ENCODE measurements at regions not wholly inside any gene's neighbourhood (a gene's known extent, or its start where the extent isn't known, plus 50 kb on each side); places are given as distances from the start of the nearest gene placed in this dataset.

DNA sequence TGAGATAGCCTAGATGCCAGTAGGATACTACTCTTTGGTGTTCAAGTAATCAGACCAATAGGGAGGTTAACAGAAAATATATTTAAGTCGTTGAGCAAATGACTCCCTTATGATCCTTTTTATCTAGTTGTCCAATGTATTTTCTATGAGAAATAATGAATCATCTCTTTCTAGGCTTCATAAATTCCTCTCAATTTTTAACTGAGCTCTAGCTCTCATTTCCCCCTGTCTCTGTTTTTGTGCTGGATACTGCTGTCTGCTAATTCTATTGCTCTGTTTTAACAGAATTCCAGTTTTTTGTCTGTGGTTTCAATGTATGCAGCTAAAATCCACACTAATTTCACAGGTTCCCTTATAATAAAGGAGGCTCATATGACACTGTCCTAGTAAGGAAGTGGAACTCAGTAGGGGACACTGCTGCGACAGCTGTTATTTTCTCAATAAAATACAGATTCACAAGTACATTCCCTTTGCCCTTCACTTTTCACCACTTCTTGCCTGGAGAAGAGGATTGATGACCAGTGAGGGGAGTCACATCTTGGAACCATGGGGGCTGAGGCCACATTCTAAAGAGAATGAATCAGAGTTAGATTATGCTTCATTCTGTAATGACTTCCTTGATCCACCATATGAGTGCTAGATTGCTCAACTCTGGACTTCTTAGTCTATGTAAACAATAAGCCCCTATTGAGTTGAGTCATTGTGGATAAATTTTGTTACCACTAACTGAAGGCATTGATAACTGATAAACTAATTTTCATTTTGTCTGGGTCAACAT lies 558.7 kb upstream of the KCNMB2 start:
- no peak for FAIRE-seq

DNA sequence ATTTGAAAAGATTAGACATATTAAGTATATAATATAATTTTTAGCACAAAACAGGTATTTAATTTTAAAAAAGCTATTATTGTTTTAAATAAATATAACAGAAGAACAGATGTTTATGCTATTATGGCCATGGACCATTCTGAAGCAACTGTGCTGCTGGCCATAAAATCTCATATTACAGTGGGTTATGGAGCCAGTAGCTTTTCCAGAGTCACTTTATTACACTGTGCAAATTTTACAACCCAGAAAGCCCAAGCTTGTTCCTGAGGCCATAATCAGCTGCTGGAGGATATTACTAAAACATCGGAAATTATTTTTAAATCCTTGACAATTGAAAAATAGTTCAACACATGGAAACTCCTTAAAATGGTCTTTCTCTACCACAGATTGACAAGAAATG lies 557.3 kb upstream of the KCNMB2 start:
- no peak for FAIRE-seq

GRCh38 chr3:177979703-177980102 lies 556.5 kb upstream of the KCNMB2 start:
- FAIRE-seq = no peak

- no peak for FAIRE-seq
Measured at GRCh38 chr3:177981576-177981975, 554.7 kb upstream of the KCNMB2 start.

GRCh38 chr3:177982034-177982433 lies 554.2 kb upstream of the KCNMB2 start:
- no peak for FAIRE-seq

DNA sequence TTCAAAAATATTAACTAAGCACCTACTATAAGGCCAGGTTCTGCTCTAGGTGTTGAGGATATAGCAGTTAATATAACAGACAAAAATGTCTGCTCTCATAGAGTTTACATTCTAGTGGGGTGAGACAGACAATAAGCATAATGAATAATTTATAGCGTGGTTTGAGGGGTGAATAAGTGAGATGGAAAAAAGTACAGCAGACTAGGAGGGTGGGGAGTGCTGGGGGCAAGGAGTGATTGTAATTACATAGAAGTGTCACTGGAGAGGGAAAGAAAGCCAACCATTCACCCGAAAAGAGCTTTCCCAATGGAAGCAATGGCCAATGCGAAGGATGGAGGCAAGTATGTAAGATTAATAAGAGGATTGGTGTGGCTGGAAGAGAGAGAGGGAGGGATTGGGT lies 552.9 kb upstream of the KCNMB2 start:
- FAIRE-seq = no peak

GRCh38 chr3:177992993-177993970 lies 543.0 kb upstream of the KCNMB2 start:
- no peak for FAIRE-seq

DNA sequence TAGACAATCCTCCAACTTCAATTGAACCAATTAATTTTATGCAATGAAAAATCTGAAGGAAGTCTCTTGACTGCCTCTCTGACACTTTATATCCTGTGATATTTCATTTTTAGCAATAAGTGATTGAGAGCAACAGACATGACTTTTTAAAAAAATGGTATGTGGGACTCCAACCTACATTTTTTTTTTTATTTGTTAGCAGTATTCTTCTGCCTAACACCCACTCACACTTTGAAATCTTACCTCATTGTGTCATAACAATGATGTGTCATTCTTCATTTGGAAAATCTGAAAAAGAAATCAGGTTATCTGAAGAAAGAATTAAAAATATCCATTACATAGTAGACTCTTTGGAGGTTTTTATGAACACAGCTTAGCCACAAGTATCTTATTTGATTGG lies 541.3 kb upstream of the KCNMB2 start:
- FAIRE-seq = no peak

DNA sequence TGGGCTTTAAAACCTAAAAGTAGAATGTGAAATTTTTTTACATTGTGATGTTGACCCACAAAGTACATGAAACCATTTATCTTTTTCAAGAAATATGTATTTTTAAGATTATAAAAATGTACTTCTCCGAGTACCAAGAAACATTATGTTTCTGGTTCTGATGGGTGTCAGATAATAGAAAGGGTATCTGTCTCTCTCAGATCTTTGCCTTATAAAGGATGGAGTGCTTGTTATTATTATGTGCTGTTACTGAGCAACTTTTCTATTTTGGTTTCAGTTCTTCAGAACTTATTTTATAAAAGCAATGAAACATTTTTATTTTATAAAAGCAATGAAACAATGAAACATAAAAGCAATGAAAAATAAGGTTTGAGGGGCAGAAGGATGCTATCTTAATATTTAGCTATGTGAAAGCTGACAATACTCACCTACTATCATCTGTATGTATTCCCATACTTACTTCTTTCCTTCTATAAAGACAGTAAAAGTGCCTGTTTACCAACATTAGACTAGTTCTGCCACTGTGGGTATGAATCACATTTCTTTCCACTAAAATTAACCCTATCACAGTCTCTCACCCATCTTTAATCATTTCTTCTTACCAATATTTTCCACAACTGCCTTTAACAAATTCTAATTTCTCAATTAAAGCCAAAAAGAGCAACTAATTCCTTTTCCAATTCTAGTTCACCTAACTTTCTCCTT lies 540.7 kb upstream of the KCNMB2 start:
- no peak for FAIRE-seq

DNA sequence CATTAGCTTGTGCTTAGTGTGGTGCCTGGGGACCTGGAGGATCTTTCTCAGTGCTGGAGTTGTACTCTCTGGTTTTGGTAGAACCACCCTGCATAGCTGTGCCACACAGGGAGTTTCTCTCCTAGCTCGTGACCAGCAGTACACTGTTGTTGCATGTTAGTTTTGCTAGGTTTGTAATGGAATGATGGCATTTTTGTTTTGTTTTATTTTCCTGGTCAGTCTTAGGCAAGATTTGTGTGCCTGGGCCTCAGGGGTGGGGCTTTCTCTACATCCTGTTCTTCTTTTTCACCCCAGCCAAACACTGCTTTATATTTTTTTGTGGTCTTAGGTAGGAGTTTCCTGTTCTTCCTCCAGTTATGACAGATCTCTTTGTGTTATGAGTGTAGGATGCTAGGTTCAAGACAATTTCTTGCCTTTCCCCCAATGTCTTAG lies 534.5 kb upstream of the KCNMB2 start:
- no peak for FAIRE-seq

DNA sequence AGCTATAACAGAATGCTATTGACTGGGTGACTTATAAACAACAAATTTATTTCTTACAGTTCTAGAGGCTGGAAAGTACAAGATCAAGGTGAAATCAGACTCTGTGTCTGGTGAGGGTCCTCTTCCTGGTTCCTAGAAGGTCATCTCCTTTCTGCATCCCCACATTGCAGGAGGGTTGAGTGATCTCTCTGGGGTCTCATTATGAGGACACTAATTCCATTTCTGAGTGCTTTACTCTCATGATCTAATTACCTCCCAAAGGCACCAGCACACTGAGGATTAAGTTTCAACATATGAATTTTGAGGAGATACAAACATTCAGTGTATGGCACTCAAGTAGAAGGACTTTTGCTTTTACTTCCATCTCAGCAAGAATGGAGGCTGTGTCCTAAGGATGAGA lies 534.1 kb upstream of the KCNMB2 start:
- no peak for FAIRE-seq

DNA sequence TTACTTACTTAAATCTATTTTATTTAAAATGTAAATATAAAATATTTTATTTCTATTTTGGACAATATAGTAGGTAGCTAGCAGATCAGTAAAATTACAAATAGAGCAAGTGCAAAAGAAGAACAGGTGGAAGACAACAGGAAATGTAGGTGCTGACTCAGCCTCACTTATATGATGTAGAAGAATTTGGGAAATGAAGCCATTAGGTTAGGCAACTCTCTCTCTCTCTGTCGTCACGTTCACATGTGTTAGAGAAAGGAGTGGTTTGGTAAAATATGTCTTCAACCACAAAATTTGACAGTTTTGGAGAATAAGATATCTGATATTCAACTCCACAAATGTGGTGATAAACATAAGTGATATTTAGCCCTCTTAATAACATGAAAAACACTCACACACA lies 532.5 kb upstream of the KCNMB2 start:
- no peak for FAIRE-seq

DNA sequence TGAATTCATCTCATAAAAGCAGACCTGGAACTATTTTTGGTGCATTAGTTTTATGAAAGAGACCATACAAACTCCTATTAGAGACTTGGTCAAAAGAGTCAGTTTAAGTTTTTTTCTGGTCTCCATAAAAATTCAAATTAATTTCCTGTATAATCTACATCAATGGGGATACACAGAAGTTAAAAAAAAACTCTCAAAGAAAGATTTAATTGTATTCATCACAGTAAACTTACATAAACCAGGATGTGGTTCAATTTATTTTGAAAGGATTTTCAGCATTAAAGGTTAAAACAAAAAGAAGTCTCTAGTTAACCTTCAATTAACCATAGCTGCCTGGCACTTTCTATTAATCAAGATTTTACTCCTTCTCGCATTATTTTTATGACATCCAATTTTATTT lies 530.3 kb upstream of the KCNMB2 start:
- FAIRE-seq = no peak

DNA sequence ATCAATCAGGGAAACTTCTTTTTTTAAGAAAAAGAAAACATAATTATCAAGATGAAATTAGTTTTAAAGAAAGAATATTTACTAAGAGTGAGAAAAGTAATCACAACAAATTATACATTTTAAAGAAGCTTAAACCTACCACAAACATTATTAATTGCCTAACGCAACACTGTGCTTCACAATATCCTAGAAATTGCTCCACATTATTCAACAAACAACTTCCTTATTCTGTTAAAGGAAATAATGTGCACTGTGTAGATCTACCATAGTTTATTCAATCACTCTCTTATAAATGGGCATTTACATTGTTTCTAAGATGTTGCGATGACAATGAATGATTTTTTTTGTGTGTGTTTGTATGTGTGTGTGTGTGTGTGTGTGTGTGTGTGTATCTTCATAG lies 525.9 kb upstream of the KCNMB2 start:
- FAIRE-seq = no peak

- no peak for FAIRE-seq
Measured at GRCh38 chr3:178019645-178020044, 516.6 kb upstream of the KCNMB2 start.

DNA sequence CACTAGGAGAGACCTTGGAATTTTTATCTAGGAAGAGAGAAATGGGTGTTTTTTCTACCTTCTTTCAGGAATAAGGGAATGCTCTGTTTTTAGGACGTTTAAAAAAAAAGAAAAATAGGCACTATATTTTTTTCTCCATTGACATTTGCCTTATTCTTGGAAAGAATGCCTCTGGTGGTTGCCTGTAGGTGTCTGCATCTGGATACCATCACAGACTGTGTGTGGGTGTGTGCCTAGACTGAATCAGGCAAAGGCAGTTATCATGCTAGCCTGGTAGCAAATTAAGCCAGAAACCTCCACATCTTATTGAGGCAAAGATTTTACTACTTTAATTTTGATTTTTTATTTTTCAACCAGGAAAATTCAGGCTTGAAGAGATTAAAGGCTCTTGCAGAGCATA lies 513.6 kb upstream of the KCNMB2 start:
- FAIRE-seq = no peak

- no peak for FAIRE-seq
Measured at GRCh38 chr3:178028933-178029332, 507.3 kb upstream of the KCNMB2 start.

DNA sequence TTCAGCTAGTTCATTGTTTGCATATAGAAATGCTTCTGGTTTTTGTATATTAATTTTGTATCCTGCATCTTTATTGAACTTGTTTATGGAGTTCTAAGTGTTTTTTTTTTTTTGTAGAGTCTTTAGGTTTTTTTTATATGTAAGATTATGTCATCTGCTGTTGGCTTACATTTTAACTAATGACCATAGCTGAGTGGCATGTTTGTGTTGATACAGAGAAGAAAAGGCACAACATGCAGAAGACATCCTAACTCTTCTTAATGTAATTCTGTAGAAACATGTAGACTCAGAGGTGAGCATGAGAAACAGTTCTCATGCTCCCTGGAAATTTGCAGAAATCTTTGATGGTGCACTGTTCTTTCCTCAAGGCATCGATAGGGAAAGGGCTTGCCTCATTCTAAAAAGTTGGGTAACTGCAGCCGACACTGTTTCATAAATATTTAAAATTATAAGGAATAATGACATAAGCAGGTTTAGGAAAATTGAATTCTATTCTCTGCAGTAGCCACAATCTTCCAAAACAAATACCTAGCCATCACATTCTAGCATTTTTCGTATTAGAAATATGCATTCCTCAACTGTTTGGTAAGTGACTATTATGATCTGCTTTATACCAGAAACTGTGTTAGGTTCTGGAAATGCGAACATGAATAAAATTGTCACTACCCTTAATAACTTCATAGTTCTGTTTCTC lies 499.6 kb upstream of the KCNMB2 start:
- no peak for FAIRE-seq

DNA sequence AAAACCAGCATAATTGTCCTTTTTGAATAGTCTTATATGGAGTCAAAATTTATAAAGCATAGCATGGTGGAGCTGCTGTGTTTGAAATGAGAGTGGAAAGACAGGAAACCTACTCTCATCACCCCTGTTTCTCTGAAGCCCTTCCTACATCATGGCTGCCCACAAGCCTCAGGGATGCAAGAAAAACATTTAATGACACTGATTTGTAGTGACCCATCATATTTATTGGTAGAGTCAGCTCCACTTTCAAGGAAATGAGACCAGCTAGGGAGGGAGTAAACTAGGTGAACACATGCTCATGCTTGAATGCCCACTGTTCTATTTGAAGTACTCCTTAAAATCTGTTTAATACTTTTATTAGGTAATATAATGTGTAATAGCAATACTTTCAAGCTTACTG lies 494.3 kb upstream of the KCNMB2 start:
- FAIRE-seq = no peak

DNA sequence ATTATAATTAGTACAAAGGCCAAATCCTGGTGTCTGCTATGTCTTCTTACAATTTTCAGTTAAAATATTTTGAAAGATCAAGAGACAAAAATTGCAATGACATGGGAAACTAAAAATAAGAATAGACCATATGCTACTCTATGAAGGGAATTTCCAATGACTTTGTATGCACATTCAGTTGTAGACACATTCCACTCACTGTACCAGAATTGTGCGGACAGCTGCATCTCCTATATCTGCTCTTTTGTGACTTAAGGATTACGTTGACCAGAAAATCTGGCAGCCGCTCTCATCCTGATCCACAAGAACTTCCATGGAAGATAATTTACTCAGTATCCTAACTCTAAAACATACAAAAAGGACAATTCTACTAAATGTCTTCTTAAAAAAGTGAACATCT lies 493.9 kb upstream of the KCNMB2 start:
- no peak for FAIRE-seq

GRCh38 chr3:178043084-178043483 lies 493.2 kb upstream of the KCNMB2 start:
- no peak for FAIRE-seq

GRCh38 chr3:178044320-178044719 lies 491.9 kb upstream of the KCNMB2 start:
- FAIRE-seq = no peak

- FAIRE-seq = no peak
Measured at GRCh38 chr3:178047496-178047895, 488.7 kb upstream of the KCNMB2 start.
